ENCODE measurements at regions not wholly inside any gene's neighbourhood (a gene's known extent, or its start where the extent isn't known, plus 50 kb on each side); places are given as distances from the start of the nearest gene placed in this dataset.

DNA sequence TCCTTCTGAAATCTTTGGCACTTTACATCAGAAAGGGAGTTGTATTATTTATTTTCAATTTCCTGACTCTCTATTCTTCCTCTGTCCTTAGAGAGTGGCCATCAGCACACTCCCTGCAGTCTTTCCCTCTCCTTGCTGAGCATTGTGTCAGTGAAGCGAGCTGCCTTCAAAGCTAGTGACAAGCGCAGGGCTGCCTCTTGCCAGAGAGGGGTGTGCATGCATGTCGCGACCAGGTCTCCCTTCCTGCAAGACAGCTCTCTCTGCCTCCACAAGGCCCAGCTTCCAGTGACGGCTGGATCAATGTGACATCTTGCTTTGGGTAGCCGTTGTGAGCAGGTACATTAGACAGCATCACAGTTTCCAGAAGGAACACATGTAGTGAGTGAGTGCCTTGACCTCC lies 810.9 kb upstream of the TENM3 start:
- no peak overlapping the region for H3K27ac ChIP-seq
- DNase-seq (ENCODE audit: extremely low spot score in 2 of 2): no peak
- H3K27me3 ChIP-seq: no peaks in the 10 kb centered on the region
- H3K9me3 ChIP-seq: no peaks in the 10 kb centered on the region
- H3K36me3 ChIP-seq: no peaks in the 10 kb centered on the region
- intact Hi-C loops (cut with DNase I): no loop called here
- TF ChIP-seq POLR2AphosphoS5 (IDR thresholded peaks at IDR 0.05; ENCODE audit: insufficient read depth in 1 of 2, low read depth in 1 of 2): no peak
- TF ChIP-seq, protein P1, sequence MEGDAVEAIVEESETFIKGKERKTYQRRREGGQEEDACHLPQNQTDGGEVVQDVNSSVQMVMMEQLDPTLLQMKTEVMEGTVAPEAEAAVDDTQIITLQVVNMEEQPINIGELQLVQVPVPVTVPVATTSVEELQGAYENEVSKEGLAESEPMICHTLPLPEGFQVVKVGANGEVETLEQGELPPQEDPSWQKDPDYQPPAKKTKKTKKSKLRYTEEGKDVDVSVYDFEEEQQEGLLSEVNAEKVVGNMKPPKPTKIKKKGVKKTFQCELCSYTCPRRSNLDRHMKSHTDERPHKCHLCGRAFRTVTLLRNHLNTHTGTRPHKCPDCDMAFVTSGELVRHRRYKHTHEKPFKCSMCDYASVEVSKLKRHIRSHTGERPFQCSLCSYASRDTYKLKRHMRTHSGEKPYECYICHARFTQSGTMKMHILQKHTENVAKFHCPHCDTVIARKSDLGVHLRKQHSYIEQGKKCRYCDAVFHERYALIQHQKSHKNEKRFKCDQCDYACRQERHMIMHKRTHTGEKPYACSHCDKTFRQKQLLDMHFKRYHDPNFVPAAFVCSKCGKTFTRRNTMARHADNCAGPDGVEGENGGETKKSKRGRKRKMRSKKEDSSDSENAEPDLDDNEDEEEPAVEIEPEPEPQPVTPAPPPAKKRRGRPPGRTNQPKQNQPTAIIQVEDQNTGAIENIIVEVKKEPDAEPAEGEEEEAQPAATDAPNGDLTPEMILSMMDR (IDR thresholded peaks at IDR 0.05): no peak
- no peak for TF ChIP-seq POLR2A (IDR thresholded peaks at IDR 0.05)
- H3K4me1 ChIP-seq: no peaks in the 10 kb centered on the region
- H3K4me3 ChIP-seq: no peak overlapping the region

DNA sequence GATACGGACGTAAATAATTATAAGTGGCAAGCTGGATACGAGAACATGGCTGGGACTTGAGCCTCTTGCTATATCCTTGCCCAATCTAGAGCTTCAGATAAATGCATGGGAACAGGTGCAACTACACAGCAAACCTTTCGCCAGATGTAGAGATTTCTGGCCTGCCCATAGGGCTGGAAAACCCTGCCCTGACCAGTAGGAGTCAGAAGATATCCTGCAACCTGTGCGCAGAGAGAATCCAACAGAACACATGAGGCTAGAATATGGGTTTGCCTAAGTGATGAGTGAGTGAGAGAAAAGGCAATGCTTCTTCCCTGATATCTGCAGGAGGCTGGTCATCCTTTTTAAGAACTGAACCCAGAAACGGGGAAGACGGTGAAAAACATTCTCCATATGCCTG lies 805.3 kb upstream of the TENM3 start:
- H3K9me3 ChIP-seq: no peaks in the 10 kb centered on the region
- H3K27ac ChIP-seq: no peak overlapping the region
- TF ChIP-seq, protein P1 (IDR thresholded peaks at IDR 0.05): no peak
- no peak for TF ChIP-seq POLR2A (IDR thresholded peaks at IDR 0.05)
- no peak for TF ChIP-seq POLR2AphosphoS5 (IDR thresholded peaks at IDR 0.05; ENCODE audit: insufficient read depth in 1 of 2, low read depth in 1 of 2)
- H3K36me3 ChIP-seq: no peaks in the 10 kb centered on the region
- DNase-seq (ENCODE audit: extremely low spot score in 2 of 2): no peak
- H3K4me1 ChIP-seq: no peaks in the 10 kb centered on the region
- no peaks in the 10 kb centered on the region for H3K27me3 ChIP-seq
- no peak overlapping the region for H3K4me3 ChIP-seq
- intact Hi-C loops (cut with DNase I): no loop called here

DNA sequence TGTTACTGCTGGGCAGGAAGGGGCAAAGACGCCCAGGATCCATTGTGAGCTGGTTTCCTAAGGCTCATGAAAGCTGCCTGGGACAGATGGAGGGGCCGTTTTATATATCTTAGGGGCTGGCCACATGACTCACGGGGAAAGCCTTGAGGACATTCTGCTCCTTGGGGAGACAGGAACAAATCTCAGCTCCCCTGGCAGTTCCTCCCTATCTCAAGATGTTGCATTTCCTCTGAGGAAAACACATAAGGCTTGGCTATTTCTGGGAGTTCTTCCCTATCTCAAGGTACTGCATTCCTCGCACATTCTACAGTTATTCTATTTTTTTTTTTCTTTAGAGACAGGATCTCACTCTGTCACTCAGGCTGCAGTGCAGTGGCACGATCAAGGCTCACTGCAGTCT lies 804.6 kb upstream of the TENM3 start:
- intact Hi-C loops (cut with DNase I): no loop called here
- H3K27ac ChIP-seq: no peak overlapping the region
- no peak overlapping the region for H3K4me3 ChIP-seq
- no peaks in the 10 kb centered on the region for H3K36me3 ChIP-seq
- TF ChIP-seq POLR2AphosphoS5 (IDR thresholded peaks at IDR 0.05; ENCODE audit: insufficient read depth in 1 of 2, low read depth in 1 of 2) (no peak), POLR2A (IDR thresholded peaks at IDR 0.05) (no peak)
- no peak for DNase-seq (ENCODE audit: extremely low spot score in 2 of 2)
- H3K4me1 ChIP-seq: no peaks in the 10 kb centered on the region
- no peaks in the 10 kb centered on the region for H3K27me3 ChIP-seq
- H3K9me3 ChIP-seq: no peaks in the 10 kb centered on the region

DNA sequence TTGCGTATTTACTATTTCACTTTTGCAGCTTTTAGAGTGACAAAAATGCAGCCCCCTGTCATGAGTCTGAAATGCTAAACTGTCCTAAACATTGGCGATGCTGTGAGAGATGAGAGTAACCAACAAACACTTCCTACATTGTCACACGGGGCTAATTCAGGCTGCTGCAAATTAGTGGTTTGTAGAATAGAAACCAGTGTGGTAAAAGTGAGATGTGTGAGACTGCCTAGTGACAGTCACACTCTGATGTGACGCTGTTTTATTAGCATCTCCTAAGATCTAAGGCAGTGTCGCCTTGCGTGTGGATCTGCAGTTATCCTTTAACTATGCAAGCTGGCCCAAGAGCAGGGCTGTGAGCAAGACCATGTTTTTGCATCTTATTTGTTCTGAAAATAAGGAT lies 800.2 kb upstream of the TENM3 start:
- intact Hi-C loops (cut with DNase I): no loop called here
- TF ChIP-seq POLR2A (IDR thresholded peaks at IDR 0.05) (no peak), POLR2AphosphoS5 (IDR thresholded peaks at IDR 0.05; ENCODE audit: insufficient read depth in 1 of 2, low read depth in 1 of 2) (no peak)
- TF ChIP-seq, protein P1 (IDR thresholded peaks at IDR 0.05): no peak
- no peaks in the 10 kb centered on the region for H3K4me1 ChIP-seq
- H3K36me3 ChIP-seq: no peaks in the 10 kb centered on the region
- H3K27me3 ChIP-seq: no peaks in the 10 kb centered on the region
- no peak overlapping the region for H3K27ac ChIP-seq
- DNase-seq (ENCODE audit: extremely low spot score in 2 of 2): no peak
- H3K4me3 ChIP-seq: no peak overlapping the region
- no peaks in the 10 kb centered on the region for H3K9me3 ChIP-seq

DNA sequence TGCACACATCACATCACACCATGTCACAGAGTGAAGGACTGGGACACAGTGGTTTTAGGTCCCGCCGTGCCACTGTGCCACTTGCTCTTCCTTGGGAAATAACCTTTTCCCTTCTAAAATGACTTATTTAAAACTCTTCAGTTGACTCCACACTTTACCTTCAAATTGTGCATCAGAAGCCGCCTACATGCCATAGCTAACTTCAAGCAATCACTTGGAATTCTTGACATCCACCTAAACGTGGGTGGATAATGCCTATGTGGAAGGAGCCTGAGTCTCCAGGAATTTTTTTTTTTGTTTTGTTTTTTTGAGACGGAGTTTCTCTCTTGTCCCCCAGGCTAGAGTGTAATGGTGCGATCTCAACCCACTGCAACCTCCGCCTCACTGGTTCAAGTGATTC lies 777.4 kb upstream of the TENM3 start:
- H3K9me3 ChIP-seq: no peaks in the 10 kb centered on the region
- no peaks in the 10 kb centered on the region for H3K36me3 ChIP-seq
- no peak overlapping the region for H3K27ac ChIP-seq
- no peak for DNase-seq (ENCODE audit: extremely low spot score in 2 of 2)
- TF ChIP-seq POLR2A (IDR thresholded peaks at IDR 0.05): no peak
- TF ChIP-seq, protein P1 (IDR thresholded peaks at IDR 0.05): no peak
- TF ChIP-seq POLR2AphosphoS5 (IDR thresholded peaks at IDR 0.05; ENCODE audit: insufficient read depth in 1 of 2, low read depth in 1 of 2): no peak
- H3K27me3 ChIP-seq: no peaks in the 10 kb centered on the region
- H3K4me1 ChIP-seq: no peaks in the 10 kb centered on the region
- no peak overlapping the region for H3K4me3 ChIP-seq
- intact Hi-C loops (cut with DNase I): no loop called here

DNA sequence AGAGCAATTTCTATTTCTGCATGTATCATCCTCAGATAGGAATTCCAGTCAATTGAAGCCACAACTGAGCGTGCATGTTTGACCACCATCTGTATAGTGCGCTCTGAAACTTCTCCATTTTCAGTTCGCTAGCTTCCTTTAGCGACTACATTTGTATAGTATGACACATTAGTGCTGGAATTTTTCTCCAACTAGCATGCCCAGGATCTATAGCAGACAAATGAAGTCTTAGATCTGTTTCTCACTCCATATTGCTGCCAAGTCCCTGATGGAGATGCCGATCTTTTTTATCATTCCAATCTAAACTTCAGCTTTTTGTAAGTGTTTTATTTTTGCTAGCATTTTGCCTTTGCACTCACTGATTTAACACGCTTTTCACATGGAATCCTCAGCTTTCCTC lies 774.8 kb upstream of the TENM3 start:
- H3K9me3 ChIP-seq: no peaks in the 10 kb centered on the region
- H3K27me3 ChIP-seq: no peaks in the 10 kb centered on the region
- H3K4me3 ChIP-seq: no peak overlapping the region
- DNase-seq (ENCODE audit: extremely low spot score in 2 of 2): no peak
- no peaks in the 10 kb centered on the region for H3K4me1 ChIP-seq
- H3K36me3 ChIP-seq: no peaks in the 10 kb centered on the region
- intact Hi-C loops (cut with DNase I): no loop called here
- no peak overlapping the region for H3K27ac ChIP-seq
- TF ChIP-seq POLR2AphosphoS5 (IDR thresholded peaks at IDR 0.05; ENCODE audit: insufficient read depth in 1 of 2, low read depth in 1 of 2) (no peak), POLR2A (IDR thresholded peaks at IDR 0.05) (no peak)
- TF ChIP-seq, protein P1 (IDR thresholded peaks at IDR 0.05): no peak

Measured in vagina (tissue), 2 donors.